ENCODE measurements at regions not wholly inside any gene's neighbourhood (a gene's known extent, or its start where the extent isn't known, plus 50 kb on each side); places are given as distances from the start of the nearest gene placed in this dataset.

DNA sequence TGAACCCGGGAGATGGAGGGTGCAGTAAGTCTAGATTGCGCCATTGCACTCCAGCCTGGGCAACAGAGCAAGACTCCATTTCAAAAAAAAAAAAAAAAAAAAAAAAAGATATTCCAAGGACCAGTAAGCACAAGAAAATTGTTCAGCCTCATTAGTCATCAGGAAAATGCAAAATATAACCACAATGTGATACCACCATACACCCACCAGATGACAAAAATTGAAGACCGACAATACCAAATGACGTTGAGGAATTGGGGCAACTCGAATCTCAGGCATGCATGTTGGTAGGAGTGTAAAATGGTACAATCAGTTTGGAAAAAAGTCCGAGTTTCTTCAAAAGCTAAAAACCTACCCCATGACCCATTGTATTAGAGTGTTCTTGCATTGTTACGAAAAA lies 130.2 kb upstream of the FAM9B start:
- no peak for TF ChIP-seq EZH2 (IDR thresholded peaks at IDR 0.05; ENCODE audit: borderline replicate concordance, insufficient read depth, low read depth, low read length, poor library complexity, severe bottlenecking)
- TF ChIP-seq, protein P1, sequence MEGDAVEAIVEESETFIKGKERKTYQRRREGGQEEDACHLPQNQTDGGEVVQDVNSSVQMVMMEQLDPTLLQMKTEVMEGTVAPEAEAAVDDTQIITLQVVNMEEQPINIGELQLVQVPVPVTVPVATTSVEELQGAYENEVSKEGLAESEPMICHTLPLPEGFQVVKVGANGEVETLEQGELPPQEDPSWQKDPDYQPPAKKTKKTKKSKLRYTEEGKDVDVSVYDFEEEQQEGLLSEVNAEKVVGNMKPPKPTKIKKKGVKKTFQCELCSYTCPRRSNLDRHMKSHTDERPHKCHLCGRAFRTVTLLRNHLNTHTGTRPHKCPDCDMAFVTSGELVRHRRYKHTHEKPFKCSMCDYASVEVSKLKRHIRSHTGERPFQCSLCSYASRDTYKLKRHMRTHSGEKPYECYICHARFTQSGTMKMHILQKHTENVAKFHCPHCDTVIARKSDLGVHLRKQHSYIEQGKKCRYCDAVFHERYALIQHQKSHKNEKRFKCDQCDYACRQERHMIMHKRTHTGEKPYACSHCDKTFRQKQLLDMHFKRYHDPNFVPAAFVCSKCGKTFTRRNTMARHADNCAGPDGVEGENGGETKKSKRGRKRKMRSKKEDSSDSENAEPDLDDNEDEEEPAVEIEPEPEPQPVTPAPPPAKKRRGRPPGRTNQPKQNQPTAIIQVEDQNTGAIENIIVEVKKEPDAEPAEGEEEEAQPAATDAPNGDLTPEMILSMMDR (IDR thresholded peaks at IDR 0.05) = no peak

Measured in B cell (primary cell).